IPS DF 19.7 (cell line): ENCODE measurements at regions not wholly inside any gene's neighbourhood (a gene's known extent, or its start where the extent isn't known, plus 50 kb on each side); places are given as distances from the start of the nearest gene placed in this dataset.
"Not testable (repeated sequence)": the region's sequence is repeated elsewhere in the genome, so short reads cannot be mapped to it uniquely, and the experiment has no call there.

ENCODE experiments used
- DNase-seq: peaks from one replicate; pipeline ENCODE4 v3.0.0-alpha.2; 2013; ENCODE audit warnings: low read depth, low spot score

DNA sequence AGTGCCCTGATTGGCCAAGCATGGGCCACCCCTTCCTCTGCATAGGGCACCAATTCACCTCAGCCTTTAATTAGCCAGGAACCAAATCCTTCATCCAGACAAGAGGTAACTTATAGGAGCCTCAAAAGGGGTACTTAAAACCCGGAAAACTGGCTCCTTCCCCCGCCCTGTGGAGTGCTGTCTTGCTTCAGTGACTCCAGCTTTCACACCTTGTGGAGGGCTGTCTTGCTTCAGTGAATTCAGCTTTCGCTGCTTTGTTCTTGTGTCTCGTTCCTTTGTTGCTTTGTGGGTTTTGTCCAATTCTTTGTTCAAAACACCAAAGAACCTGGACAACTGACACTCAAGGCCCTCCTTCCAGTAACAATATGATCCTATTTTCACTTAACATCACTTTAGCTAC lies 82.2 kb upstream of the FRG1 start:
- no peak for DNase-seq

DNA sequence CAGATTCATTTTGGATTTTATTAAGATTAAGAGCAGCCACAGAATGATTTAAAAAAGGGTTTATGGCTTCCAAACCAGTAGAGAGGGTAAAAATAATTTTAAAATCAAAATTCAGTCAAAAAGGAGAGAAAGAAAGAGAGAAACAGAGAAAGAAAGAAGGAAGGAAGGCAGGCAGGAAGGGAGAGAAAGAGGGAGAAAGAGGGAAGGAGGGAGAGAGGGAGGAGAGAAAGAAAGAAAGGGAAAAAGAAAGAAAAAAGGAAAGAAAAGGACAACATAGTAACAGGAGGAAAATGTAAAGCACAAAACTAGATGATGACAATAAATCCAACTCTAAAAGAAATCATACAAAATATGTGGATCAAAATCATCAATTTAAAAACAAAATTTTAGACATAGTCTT lies 79.6 kb upstream of the FRG1 start:
- no peak for DNase-seq

DNA sequence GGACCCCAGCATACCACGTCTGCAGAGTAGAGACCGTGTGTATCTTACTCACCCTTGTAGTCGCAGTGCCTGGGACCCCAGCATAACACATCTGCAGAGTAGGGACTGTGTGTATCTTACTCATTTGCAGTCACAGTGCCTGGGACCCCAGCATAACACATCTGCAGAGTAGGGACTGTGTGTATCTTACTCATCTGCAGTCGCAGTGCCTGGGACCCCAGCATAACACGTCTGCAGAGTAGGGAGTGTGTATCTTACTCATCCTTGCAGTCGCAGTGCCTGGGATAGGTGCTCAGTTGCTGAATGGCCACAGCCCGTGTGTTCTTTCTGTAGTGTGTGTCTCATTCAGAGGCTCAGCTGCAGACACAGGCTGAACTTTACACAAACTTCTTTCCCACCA lies 71.4 kb upstream of the FRG1 start:
- no peak for DNase-seq

GRCh38 chr4:189870511-189871234 lies 70.0 kb upstream of the FRG1 start:
- DNase-seq = no peak

DNA sequence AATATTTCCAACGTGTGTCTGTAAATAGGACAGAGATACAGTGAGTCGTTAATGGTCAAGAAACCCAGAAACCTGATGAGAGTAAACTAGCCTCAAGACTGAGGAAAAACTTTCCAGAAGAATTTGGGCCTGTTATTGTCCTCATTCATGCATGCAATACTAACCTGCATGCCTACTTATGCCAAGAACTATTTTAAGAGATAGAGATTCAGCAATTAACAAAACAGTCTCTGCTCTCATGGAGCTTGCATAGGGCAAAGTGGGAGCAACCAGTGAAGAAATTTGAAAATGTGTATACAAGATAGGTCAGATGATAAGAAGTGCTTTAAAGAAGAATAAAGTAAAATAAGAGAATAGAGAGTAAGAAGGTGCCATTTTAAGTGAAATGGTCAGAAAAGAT lies 66.1 kb upstream of the FRG1 start:
- DNase-seq = no peak

- DNase-seq = not testable (repeated sequence)
These were observed 59.5 kb upstream of the FRG1 start for GRCh38 chr4:189881190-189881589.

DNA sequence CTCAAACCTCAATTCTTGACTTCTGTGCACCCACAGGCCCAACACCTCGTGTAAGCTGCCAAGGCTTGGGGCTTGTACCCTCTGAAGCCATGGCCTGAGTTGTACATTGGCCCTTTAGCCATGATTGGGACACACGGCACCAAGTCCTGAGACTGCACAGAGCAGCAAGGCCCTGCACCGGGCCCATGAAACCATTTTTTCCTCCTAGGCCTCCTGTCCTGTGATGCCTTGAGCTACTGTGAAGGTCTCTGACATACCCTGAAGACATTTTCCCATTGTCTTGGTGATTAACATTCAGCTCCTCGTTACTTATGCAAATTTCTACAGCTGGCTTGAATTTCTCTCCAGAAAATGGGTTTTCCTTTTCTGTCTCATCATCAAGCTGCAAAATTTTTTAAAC lies 52.3 kb upstream of the FRG1 start:
- not testable (repeated sequence) for DNase-seq
